KG1 (cell line): ENCODE measurements at regions not wholly inside any gene's neighbourhood (a gene's known extent, or its start where the extent isn't known, plus 50 kb on each side); places are given as distances from the start of the nearest gene placed in this dataset.
"Not testable (repeated sequence)": the region's sequence is repeated elsewhere in the genome, so short reads cannot be mapped to it uniquely, and the experiment has no call there.

Experiments used
- DNase-seq: peaks from one replicate; lab custom pipeline; 2025; lab: John Stamatoyannopoulos, UW

- DNase-seq, result no peak
Measured at GRCh38 chr4:123600987-123601904, 204.7 kb downstream of the SPRY1 start.

GRCh38 chr4:123602007-123602406 is 205.4 kb downstream of the SPRY1 start:
- no peak for DNase-seq

GRCh38 chr4:123603165-123603564 is 206.6 kb downstream of the SPRY1 start:
- DNase-seq, result no peak

GRCh38 chr4:123605797-123606196 is 209.2 kb downstream of the SPRY1 start:
- DNase-seq, result not testable (repeated sequence)

GRCh38 chr4:123606336-123606735 is 209.7 kb downstream of the SPRY1 start:
- DNase-seq, result no peak

GRCh38 chr4:123606946-123607542 is 210.4 kb downstream of the SPRY1 start:
- no peak for DNase-seq

- no peak for DNase-seq
Measured at GRCh38 chr4:123609829-123610228, 213.2 kb downstream of the SPRY1 start.

GRCh38 chr4:123613586-123614344 is 217.2 kb downstream of the SPRY1 start:
- no peak for DNase-seq

GRCh38 chr4:123615901-123616300 is 219.3 kb downstream of the SPRY1 start:
- DNase-seq, result no peak

GRCh38 chr4:123616951-123617461 is 220.4 kb downstream of the SPRY1 start:
- peak; percentile 27 for DNase-seq

- DNase-seq, result no peak
Measured at GRCh38 chr4:123617791-123618190, 221.2 kb downstream of the SPRY1 start.

GRCh38 chr4:123618606-123619005 is 222.0 kb downstream of the SPRY1 start:
- DNase-seq, result no peak

GRCh38 chr4:123619326-123619725 is 222.7 kb downstream of the SPRY1 start:
- no peak for DNase-seq

GRCh38 chr4:123619895-123620294 is 223.3 kb downstream of the SPRY1 start:
- DNase-seq, result no peak

- no peak for DNase-seq
Measured at GRCh38 chr4:123621072-123621705, 224.6 kb downstream of the SPRY1 start.

- no peak for DNase-seq
Measured at GRCh38 chr4:123622572-123622971, 226.0 kb downstream of the SPRY1 start.

GRCh38 chr4:123623611-123624010 is 227.0 kb downstream of the SPRY1 start:
- no peak for DNase-seq

GRCh38 chr4:123624959-123625358 is 228.4 kb downstream of the SPRY1 start:
- DNase-seq, result no peak

GRCh38 chr4:123628288-123628687 is 231.7 kb downstream of the SPRY1 start:
- DNase-seq, result no peak

- no peak for DNase-seq
Measured at GRCh38 chr4:123631786-123632692, 235.4 kb downstream of the SPRY1 start.

GRCh38 chr4:123632693-123633030 is 236.1 kb downstream of the SPRY1 start:
- DNase-seq, result no peak
